HG02588 (cell line): ENCODE measurements at regions not wholly inside any gene's neighbourhood (a gene's known extent, or its start where the extent isn't known, plus 50 kb on each side); places are given as distances from the start of the nearest gene placed in this dataset.
"Not testable (repeated sequence)": the region's sequence is repeated elsewhere in the genome, so short reads cannot be mapped to it uniquely, and the experiment has no call there.

Source experiments
- ATAC-seq: cut with Tn5 transposase; IDR thresholded peaks from one replicate; pipeline ENCODE4 v1.9.1; 2021; ENCODE audit warnings: mild to moderate bottlenecking, moderate library complexity; ENCODE audit not compliant: unreplicated experiment

DNA sequence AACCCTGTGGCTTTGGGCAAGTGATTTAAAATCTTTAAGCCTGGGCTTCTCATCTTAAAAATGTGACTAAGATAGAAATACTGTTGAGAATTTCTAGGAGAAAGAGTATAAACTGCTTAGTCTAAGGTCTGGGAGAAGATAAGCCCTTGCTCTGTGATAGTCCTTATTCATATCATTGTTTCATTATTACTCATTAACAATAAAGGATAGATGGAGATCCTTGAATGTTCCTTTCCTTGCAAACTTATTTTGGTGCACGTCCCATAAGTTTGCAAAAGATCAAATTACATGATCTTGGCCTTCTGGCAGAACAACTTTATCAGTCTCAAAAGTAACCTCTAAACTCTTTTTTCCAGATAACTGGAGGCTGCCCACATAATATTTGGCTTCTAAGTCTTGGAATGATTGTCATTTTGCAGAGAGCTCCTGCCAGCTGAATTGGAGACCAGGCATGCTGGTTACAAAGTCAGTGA is 138.3 kb downstream of the FAM124B start:
- no peak for ATAC-seq

DNA sequence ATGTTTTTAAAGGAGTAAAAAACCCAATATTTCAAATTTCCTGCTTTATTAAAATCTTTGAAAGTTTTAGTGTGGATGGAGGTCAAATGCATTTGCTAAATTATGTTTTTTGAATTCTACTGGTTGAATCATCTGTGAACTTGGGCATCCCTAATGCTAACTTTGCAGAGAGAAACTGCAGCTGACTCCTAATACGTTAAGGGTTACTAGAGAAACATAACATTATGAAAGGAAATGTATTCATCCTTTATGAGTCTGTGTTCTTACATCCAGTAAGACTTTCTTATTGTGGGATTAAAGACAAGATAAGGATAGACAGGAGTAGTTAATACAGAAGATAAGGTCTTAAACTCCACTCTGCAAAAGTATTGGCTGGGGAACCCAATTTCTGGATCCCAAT is 140.6 kb downstream of the FAM124B start:
- no peak for ATAC-seq

DNA sequence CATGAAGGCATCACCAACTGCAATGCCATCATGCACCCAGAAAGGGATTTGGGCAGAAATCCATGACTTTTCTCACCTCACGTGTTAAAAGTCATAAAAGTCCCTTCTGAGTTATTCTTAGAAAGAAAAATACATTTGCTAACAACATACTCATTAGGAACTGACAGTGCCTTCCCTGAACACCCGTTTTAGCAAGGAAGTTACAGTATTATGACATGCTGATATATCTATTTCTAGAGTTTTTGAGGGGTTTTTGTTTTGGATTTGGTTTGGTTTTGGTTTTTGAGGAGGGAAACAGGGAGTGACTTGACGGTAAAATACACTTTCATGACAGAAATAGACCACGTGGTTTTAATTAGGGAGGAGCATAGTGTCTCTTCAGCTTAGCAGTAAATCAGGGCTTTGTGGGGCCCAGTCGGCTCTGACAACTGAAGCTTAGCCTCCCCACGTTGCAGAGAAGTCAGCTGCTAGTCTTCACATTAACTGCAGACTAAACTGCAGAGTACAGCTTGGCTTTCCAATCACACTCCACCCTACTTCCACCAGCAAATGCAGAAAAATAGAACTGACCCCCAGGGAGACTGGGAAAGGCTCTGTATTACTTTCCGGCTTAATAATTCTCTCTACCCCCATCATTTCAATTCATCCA is 141.4 kb downstream of the FAM124B start:
- no peak for ATAC-seq

DNA sequence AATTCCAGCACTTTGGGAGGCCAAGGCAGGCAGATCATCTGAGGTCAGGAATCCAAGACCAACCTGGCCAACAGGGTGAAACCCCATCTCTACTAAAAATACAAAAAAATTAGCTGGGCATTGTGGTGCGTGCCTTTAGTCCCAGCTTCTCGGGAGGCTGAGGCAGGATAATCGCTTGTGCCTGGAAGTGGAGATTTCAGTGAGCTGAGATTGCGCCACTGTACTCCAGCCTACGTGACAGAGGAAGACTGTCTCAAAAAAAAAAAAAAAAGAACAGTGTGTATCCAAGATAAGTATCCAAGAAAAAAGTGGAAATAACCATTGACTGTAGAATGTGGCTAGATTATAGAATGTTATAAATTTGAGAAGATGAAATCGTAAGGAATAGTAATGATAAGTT is 142.1 kb downstream of the FAM124B start:
- no peak for ATAC-seq

DNA sequence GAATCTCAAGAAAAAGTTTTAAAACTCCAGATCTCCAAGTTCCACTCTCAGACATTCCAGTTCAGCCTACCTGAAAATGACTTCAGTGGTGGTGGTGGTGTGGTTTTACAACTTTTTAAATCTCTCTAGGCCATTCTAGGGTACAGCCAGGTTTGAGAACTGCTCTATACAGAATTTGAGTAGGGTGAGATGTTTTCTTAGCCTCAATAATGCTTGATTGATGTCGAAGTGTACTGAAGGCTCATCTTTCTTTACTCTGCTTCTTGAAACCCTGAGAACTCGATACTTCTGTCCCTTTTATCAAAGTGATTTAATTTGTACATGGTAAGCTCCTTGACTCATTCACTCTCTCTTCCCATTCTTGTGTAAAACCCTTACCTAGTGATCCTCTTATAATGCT is 143.8 kb downstream of the FAM124B start:
- ATAC-seq, result no peak

DNA sequence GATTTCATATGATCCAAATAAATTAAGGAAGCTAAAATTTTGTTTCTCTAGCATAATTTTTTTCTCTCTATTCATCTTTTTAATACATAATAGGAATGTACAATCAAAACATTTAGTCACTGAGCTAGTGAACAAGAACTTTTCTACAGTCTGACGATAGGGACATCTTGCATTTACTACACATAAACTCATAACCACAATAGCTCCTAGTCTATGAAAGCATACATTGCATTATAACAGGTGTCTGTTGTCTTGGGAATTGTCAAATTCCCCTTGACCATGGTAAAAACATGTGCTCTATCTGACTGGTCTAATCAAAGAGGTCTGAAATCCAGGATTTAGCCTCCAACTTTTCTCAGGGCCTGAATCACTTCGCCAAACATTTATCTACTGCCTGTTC is 144.8 kb downstream of the FAM124B start:
- ATAC-seq, result no peak

DNA sequence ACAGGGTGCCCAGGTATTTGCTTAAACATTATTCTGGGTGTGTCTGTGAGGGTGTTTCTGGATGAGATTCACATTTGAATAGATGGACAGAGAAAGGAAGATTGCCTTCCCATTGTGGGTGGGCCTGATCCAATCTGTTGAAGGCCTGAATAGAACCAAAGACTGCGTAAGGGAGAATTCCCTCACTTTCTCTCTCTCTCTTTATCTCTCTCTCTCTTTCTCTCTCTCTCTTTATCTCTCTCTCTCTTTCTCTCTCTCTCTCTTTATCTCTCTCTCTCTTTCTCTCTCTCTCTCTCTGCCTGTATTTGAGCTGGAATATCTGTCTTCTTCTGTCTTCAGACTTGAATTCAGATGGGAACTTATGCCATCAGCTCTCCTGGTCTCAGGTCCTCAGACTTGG is 148.4 kb downstream of the FAM124B start:
- no peak for ATAC-seq

DNA sequence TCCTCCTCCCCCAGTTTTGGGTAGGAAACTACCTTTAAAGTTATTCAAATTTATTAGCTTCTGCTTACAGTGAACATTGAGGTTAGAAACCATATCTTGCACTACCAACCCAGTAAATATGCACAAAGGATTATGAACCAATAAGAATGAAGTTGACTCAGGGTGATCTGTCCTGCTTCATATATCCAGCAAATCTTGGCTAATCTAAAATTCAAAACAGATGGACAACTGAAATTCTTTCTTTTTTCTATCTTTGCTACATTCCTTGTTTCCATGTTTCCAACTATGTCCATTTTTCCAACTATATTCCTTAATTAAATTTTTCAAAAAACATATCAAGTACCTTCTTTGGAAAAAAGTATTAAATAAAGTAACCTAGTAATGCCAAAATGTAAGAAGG is 149.3 kb downstream of the FAM124B start:
- ATAC-seq, result no peak

DNA sequence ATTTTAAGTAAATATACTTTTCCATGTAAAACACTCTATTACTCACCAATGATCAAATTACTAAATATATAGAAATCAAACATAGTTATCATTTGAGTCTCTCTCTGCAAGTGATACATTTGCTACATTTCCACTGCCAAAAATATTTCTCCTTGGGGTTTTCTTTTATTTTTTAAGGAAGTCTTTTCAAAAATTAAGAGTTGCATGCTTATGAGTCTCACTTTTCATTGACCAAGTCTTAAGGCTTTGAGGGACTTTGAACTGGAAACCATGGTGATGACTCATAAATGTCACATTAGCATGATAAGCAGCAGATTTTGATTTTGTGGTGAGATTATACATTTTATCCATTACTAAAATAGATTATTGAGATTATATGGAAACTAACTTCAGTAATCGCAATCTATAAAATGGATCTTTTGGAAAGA is 152.9 kb downstream of the FAM124B start:
- ATAC-seq, result no peak

DNA sequence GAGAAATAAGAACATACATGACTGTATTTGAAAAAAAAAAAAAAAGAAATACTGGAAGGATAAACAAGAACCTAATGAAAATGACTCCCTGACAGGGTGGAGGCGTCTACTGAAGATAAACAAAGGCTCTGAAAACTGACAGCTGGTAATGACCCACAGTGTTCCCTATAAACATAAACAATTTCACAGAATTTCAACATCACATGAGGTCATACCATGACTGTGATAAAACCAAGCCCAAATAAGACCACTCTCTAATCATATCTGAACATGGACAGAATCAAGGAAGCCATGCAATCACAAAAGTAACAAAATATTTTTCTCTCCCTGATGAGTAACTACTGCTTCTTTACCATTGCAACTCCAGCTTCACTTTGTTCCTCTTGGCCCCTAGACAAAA is 159.3 kb downstream of the FAM124B start:
- ATAC-seq, result no peak

DNA sequence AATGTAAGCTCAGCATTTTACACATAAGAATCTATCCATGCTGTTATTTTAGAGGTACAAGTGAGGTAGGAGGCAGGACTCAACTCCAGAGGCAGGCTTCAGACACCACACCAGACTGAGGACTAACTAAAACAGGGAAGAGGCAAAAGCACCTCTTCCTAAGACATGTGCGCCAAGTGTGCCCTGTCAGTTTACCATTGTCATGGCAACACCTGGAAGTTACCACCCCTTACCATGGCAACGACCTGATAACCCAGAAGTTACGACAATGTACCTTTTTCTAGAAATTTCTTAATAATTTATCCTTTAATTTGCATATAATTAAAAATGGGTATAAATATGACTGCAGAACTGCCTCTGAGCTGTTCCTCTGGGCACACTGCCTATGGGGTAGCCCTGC is 160.1 kb downstream of the FAM124B start:
- ATAC-seq, result no peak

DNA sequence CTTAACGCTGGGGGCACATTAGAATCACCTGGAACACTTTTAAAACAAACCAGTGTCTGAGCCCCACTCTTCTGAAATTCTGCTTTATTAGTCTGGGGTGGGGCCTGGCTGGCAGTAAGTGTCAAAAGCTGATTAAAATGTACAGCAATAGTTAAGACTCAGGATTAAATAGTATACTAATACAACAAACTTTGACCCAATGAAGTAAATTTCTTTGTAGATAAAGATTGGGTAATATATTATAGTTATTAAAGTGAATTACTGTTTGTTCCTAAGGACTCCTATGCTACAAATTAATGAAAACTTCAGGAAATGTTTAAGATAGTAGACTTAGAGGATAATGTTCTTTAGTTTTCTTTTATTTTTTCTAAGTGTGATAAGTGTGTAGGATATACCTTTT is 160.9 kb downstream of the FAM124B start:
- no peak for ATAC-seq

DNA sequence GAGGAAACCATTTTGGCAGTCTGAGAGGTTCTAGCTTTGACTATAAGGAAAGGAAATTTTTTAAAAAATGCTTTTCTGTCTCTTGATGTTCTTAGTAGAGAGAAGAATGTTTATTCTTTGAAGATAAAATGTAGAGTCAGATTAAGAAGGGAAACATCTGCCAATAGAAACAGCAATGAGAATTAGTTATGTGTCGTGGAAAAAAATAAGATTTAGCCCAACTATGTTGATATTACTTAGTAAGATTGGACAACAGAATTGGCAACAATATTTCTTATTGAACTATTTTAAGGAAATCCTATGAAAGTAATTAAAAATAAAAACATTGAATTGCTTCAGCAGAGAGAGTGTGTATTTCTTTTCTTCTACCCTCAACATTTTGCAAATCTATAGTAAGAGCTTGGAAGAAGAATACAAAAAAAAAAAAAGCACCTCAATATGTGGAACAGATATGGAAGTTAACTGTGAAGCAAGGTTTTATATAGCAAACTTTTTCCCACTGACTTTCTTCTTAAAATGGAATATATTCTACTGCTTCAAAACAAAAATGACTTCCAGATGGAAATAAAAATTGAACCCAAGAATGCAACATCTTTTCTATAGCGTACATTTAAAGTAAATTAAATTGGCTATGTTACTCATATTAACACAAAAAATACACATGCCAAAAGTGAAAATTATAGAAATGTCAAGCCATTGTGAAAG is 177.9 kb downstream of the FAM124B start:
- no peak for ATAC-seq

DNA sequence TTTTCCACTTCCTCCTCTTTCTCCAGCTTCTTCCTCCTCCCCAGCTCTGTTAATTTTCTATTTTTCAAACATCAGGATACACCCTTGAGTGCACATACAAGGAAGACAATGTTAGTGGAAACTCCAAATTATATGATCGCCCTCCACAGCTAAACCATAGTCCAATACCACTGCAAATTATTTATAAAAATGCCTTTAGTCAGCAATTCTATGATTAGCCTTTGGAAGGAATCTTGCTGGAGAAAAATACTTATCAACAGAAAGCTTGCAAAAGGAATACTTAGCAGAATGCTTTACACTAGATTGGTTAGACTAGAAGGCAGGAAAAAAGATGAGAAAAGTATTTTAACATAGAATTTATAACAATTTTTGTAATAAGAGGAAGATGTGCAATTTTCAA is 178.9 kb downstream of the FAM124B start:
- no peak for ATAC-seq

DNA sequence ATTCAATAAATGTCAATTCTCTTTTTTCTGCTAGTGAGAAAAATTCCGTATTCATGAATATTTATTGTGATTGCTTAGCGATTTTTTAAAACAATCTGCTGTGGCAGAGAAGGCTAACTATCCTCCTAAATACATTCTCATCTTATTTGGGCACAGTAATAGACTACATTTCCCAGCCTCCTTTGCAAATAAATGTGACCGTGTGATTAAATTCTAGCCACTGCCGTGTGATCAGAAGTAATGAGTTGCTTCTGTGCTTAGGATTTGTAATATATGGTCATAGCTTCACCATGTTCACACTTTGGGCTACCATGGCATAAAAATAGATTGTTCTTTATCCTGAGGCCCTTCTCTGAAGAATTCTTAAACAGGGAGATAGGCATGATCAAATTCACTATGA is 179.6 kb downstream of the FAM124B start:
- no peak for ATAC-seq

DNA sequence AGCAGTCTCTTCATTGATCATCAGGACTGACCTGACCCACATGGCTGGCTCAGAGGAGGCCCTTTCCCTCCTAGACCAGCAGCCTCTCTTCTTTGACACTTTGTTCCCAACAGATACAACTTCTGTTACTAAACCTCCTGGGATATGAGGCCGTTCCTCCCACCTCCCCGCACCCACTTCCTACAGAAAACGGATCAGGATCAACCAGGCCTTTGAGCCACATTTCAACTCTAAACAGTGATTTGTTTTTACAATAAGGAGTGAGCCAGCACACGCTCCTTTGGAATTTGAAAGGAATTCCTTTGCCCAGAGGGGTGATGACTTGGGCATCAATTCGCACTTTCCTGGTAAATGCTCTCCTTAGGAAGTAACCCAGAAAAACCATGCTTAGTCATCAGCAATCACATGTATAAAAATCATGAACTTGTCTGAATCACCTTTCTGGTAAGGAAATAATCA is 180.4 kb downstream of the FAM124B start:
- no peak for ATAC-seq

DNA sequence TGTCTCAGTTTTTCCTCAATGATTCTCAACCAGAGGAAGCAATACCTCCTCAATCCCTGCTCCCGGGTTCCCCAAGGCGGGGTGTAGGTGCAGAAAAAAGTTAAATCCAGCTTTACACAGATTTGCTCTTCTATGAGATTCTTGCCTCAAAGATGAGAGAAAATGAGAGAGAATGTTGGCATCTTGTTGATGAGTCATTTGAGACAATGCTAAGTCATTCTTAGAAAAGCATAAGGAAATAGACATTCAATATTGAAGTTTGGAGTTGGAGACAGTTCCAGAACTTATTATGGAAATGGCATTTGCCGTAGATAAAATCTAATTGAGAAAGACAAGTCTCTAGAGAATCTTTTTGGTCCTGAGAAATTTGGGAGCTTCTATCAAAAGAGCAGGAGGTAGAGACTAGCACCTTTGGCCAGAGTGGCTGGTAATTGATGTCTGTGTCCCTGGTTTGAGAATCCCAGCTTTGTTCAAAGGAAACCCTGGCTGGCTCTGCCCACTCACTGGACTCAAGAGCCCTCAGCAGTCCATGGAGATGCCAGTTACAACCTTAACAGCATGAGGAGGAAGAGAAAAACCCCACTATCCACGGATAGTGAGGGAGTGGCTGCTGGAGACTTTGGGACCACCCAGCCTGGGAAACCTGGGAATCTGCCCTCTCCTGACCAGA is 181.2 kb downstream of the FAM124B start:
- ATAC-seq, result no peak

DNA sequence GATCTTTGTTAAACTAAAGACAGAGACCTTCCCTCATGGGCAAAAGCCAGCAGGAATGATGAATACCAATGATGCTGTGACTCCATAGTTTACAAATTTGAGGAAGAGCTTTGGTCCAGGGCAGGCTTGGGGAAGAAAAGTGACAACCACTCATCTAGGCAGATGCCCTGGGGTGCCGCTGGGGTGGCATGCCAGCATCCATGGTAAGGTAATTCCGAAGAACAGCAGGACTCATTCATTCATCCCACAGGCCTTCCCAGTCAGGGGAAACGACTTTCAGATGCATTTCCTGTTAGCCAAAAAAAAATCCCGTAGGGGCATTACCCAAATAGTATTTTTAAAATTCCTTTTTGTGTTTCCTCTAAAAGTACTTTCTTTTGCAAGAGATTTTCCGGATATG is 180.7 kb upstream of the SERPINE2 start:
- no peak for ATAC-seq

DNA sequence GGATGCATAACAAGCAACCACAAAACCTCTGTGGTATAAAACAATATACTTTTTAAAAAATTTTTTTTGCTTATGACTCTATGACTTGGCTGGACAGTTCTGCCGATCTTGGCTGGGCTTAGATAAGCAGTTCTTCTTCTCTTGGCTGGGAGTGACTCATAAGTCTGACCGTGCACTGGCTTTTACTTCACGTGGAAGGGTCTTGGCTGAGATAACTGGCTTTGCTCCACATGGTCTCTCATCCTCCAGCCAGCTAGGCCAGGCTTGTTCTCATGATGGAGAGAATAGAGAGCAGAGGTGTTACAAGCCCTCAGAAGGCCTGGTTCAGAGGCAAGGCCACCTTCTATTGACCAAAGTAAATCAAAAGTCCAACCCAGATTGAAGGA is 178.9 kb upstream of the SERPINE2 start:
- no peak for ATAC-seq

DNA sequence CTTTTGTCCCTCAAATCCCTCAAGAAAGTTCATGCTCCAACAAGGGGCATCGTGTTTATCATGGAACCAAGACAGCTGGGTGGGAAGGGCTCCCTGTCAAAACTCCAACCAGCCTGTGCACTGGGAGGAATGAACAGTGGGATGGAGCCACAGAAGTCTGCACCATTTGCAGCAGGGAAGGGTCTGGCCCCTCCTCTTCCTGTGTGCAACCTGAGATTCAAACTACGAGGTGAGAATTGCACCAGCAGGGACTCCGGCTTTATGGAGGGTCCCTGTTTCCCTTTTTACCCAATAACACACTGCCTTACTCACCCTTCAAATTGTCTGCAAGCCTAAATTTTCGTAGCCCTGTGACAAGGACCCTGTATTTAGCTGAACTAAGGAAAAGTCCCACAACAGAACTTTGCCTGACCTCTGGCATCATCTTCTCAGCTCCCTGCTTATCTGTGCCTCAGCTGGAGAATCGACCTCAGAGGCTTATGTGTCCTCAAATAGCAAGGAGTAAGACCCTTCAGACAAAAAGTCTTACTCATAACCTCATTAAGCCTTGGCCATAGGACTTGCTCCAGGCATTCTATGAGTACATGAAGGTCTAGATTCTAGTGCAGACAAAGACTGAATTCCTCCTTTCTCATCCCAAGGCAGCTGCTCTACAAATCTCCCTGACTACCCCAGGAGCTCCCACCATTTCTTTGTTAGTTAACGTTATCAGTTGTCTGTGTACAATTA is 178.3 kb upstream of the SERPINE2 start:
- no peak for ATAC-seq

DNA sequence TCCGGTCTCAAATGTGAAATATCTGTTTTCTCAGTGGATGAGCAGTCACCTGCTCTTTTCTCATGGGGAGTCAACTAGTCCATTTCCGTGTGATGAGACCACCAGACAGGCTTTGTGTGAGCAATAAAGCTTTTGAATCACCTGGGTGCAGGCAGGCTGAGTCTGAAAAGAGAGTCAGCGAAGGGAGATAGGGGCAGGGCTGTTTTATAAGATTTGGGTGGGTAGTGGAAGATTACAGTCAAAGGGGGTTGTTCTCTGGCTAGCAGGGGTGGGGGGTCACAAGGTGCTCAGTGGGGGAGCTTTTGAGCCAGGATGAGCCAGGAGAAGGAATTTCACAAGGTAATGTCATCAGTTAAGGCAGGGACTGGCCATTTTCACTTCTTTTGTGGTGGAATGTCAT is 176.5 kb upstream of the SERPINE2 start:
- ATAC-seq, result not testable (repeated sequence)
